ENCODE measurements at regions not wholly inside any gene's neighbourhood (a gene's known extent, or its start where the extent isn't known, plus 50 kb on each side); places are given as distances from the start of the nearest gene placed in this dataset.

DNA sequence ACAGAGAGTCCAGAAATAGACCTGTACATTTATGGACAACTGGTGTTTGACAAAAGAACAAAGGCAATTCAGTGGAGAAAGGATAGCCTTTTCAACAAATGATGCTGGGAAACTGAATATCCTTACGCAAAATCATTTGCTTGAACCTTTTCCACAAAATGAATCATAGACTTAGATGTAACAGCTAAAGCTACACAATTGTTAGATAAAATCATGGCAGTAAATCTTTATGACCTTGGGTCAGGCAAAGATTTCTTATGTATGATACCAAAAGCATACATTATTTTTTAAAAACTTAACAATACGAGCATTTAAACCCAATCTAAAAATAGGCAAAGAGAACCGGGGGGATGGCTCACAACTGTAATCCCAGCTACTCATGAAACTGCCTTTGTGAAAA lies 73.5 kb upstream of the DST start:
- Histone ChIP-seq H3K4me1 (peaks cover 0 to 45% (median 36%) of the 10 kb centered on the region in 4 donors), H3K36me3 (no peaks in the 10 kb centered on the region), H3K9me3 (no peaks in the 10 kb centered on the region), H3K27ac (peak overlapping the region in 3 of 4 donors; percentile 63 to 78 (median 77)), H3K27me3 (no peaks in the 10 kb centered on the region), H3K4me3 (no peak overlapping the region)
- WGBS, 2 donors, result 65 to 82% methylated on average over 3 of the region's 3 CpGs
- no peak for DNase-seq
- no peak for TF ChIP-seq POLR2A (IDR thresholded peaks at IDR 0.05)
- no peak for TF ChIP-seq EP300 (IDR thresholded peaks at IDR 0.05)
- TF ChIP-seq, protein P1, sequence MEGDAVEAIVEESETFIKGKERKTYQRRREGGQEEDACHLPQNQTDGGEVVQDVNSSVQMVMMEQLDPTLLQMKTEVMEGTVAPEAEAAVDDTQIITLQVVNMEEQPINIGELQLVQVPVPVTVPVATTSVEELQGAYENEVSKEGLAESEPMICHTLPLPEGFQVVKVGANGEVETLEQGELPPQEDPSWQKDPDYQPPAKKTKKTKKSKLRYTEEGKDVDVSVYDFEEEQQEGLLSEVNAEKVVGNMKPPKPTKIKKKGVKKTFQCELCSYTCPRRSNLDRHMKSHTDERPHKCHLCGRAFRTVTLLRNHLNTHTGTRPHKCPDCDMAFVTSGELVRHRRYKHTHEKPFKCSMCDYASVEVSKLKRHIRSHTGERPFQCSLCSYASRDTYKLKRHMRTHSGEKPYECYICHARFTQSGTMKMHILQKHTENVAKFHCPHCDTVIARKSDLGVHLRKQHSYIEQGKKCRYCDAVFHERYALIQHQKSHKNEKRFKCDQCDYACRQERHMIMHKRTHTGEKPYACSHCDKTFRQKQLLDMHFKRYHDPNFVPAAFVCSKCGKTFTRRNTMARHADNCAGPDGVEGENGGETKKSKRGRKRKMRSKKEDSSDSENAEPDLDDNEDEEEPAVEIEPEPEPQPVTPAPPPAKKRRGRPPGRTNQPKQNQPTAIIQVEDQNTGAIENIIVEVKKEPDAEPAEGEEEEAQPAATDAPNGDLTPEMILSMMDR (IDR thresholded peaks at IDR 0.05), result no peak
- TF ChIP-seq POLR2AphosphoS5 (IDR thresholded peaks at IDR 0.05), result no peak
- intact Hi-C loops (cut with DNase I), result no loop called here

DNA sequence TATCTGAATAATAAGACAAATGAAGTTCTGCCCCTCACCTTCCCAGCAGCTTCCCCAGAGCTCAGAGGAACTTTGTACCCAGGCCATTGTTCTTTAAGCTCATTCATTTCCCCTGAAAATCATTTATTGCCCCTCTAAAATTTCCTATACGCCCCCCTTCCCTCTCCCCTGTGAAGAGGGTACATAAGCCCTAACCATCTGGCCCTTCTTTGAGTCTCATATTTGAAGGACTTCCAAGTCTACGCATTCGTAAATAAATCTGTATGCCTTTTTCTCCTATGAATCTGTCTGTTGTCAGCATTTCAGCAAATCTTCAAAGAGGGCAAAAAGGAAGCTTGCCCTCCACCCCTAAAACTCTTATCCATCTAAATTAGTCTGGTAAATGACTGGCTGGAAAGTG lies 73.1 kb upstream of the DST start:
- Histone ChIP-seq H3K9me3 (no peaks in the 10 kb centered on the region), H3K4me3 (no peak overlapping the region), H3K4me1 (peaks cover 0 to 50% (median 36%) of the 10 kb centered on the region in 4 donors), H3K36me3 (no peaks in the 10 kb centered on the region), H3K27ac (peak overlapping the region; percentile 63 to 78 (median 70)), H3K27me3 (no peaks in the 10 kb centered on the region)
- DNase-seq, result no peak
- no peak for TF ChIP-seq EP300 (IDR thresholded peaks at IDR 0.05)
- no peak for TF ChIP-seq POLR2A (IDR thresholded peaks at IDR 0.05)
- TF ChIP-seq POLR2AphosphoS5 (IDR thresholded peaks at IDR 0.05), result no peak
- TF ChIP-seq, protein P1 (IDR thresholded peaks at IDR 0.05), result no peak
- WGBS, 2 donors, result 63 to 84% methylated on average over 3 of the region's 3 CpGs
- intact Hi-C loops (cut with DNase I), result no loop called here

DNA sequence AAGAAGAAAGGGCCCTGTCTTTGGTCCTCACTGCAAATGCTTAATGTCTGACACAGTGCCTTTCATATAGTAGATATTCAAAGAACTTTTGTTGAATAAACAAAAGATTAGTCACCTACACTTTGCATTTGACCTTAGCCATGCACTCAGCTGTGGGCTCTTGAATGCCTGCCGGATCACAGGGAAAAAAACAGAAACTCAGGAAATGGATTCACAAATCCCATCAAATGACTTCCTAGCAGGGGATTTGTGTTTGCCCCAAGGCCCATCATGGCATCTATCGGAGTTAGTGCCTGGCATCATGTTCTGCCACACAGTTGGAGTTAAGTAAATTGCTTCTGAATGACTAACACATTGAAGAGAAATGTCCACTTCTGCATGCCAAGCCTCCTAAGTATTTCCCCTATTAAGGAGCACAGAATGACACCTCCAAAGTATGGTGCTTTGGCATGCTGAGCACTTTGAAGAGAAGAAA lies 72.3 kb upstream of the DST start:
- TF ChIP-seq POLR2AphosphoS5 (IDR thresholded peaks at IDR 0.05), result peak in 1 of 4 donors; percentile 19
- no peak for TF ChIP-seq POLR2A (IDR thresholded peaks at IDR 0.05)
- no peak for TF ChIP-seq EP300 (IDR thresholded peaks at IDR 0.05)
- Histone ChIP-seq H3K9me3 (no peaks in the 10 kb centered on the region), H3K27me3 (no peaks in the 10 kb centered on the region), H3K36me3 (no peaks in the 10 kb centered on the region), H3K4me1 (peaks cover 0 to 50% (median 37%) of the 10 kb centered on the region in 4 donors), H3K4me3 (no peak overlapping the region), H3K27ac (peak overlapping the region; percentile 63 to 78 (median 70))
- WGBS, 2 donors, result 56 to 67% methylated on average over 2 of the region's 2 CpGs
- intact Hi-C loops (cut with DNase I), result loop anchor here (5.0 kb wide), 1 partner anchor 42 kb away; no protein-coding TSS in a partner anchor
- no peak for DNase-seq

DNA sequence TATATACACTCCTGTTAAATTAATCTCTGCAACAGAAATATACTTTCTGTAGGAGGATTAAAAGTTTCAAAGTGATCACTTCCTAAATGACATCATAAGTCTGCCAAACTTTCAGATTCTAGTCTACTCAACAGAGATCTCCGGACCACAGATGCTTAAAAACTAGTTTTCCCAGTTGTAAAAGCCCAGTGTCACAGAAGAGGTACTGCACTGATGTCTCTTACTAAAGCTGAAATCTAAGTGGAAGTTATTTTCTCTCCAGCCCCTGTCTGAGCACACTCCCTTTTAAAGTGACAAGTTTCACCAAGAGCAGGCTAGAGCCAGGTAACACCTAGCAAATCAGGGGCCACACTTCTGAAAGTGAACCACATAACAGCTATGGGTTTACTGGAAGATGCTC lies 71.6 kb upstream of the DST start:
- TF ChIP-seq, protein P1 (IDR thresholded peaks at IDR 0.05), result peak in 1 of 4 experiments; percentile 22
- TF ChIP-seq POLR2A (IDR thresholded peaks at IDR 0.05), result no peak
- Histone ChIP-seq H3K27me3 (no peaks in the 10 kb centered on the region), H3K4me3 (no peak overlapping the region), H3K27ac (peak overlapping the region; percentile 63 to 78 (median 70)), H3K9me3 (no peaks in the 10 kb centered on the region), H3K36me3 (no peaks in the 10 kb centered on the region), H3K4me1 (peaks cover 0 to 57% (median 40%) of the 10 kb centered on the region in 4 donors)
- no peak for DNase-seq
- 81 to 82% methylated on average over 1 of the region's 1 CpG for WGBS, 2 donors
- intact Hi-C loops (cut with DNase I), result loop anchor here (5.0 kb wide), 1 partner anchor 43 kb away; no protein-coding TSS in a partner anchor

DNA sequence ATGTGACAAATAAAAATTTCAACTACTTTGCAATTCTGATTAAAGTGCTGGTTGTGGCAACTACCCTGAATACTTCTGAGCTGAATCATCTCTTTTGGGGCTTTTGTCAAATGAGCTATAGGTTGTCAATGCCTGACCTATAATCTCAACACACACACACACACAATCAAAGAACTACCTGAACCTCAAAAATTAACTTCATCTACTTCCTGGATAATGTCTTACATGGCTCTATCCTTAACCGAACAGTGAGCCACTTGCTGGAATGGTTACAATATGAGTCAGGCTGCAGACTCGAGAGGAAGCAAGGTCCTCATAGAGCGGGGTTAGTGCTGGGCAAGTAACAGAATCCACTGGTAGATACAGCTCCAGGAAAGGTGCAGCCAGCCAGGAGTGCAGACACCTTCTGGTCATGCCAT lies 70.6 kb upstream of the DST start:
- peak overlapping the region; percentile 63 to 78 (median 70) for H3K27ac ChIP-seq
- TF ChIP-seq POLR2AphosphoS5 (IDR thresholded peaks at IDR 0.05) (peak in 1 of 4 donors; percentile 7), POLR2A (IDR thresholded peaks at IDR 0.05) (no peak)
- peak; percentile 78 for DNase-seq
- H3K9me3 ChIP-seq, result no peaks in the 10 kb centered on the region
- 51 to 71% methylated on average over 3 of the region's 3 CpGs for WGBS, 2 donors
- H3K4me3 ChIP-seq, result no peak overlapping the region
- intact Hi-C loops (cut with DNase I), result loop anchor here (5.0 kb wide), 1 partner anchor 44 kb away; no protein-coding TSS in a partner anchor
- H3K36me3 ChIP-seq, result no peaks in the 10 kb centered on the region
- no peaks in the 10 kb centered on the region for H3K27me3 ChIP-seq
- peaks cover 0 to 67% (median 48%) of the 10 kb centered on the region in 4 donors for H3K4me1 ChIP-seq
